22Rv1 (cell line): ENCODE measurements at regions not wholly inside any gene's neighbourhood (a gene's known extent, or its start where the extent isn't known, plus 50 kb on each side); places are given as distances from the start of the nearest gene placed in this dataset.

Source experiments
- CTCF ChIP-seq: fragments of 450-650 bp; IDR thresholded peaks from 2 replicates; pipeline ENCODE4 v1.5.1; 2017; ENCODE audit warnings: mild to moderate bottlenecking
- ZFX ChIP-seq: fragments of 450-650 bp; IDR thresholded peaks from 2 replicates; pipeline ENCODE4 v1.6.1; 2017; ENCODE audit warnings: antibody characterized with exemption, borderline replicate concordance

GRCh38 chr12:123080634-123081033 lies 70.3 kb downstream of the PITPNM2 start:
- TF ChIP-seq CTCF (no peak), ZFX (no peak)
